H1 (cell line): ENCODE measurements at regions not wholly inside any gene's neighbourhood (a gene's known extent, or its start where the extent isn't known, plus 50 kb on each side); places are given as distances from the start of the nearest gene placed in this dataset.
"Not testable (repeated sequence)": the region's sequence is repeated elsewhere in the genome, so short reads cannot be mapped to it uniquely, and the experiment has no call there.

Source experiments
- CTCF ChIA-PET: fragments of 300-600 bp; sonication (Branson Sonifier 250); formaldehyde crosslinking; loops from one replicate; lab custom pipeline; 2021; ENCODE audit not compliant: partially characterized antibody; lab: Charles Lee
- POLR2A ChIA-PET: fragments of 300-600 bp; sonication (Branson Sonifier 250); formaldehyde crosslinking; loops from one replicate; lab custom pipeline; 2021; ENCODE audit warnings: inconsistent platforms; ENCODE audit not compliant: partially characterized antibody; lab: Charles Lee
- DNase-seq, 2 experiments: peaks; one replicate each; pipeline versions ENCODE4 v3.0.0 to v3.0.0-alpha.2; 2010 to 2022; ENCODE audit warnings: low spot score in 2 of 2, low read depth in 1 of 2, mixed read lengths in 1 of 2
- FAIRE-seq: peaks from 2 replicates; lab custom pipeline; 2011; peaks lifted over from hg19 to GRCh38; lab: Jason Lieb, UNC
- H2AFZ ChIP-seq: 2 replicates; pipeline ENCODE4 v1.8.1; 2012; ENCODE audit warnings: low read length, inconsistent platforms
- H2AK5ac ChIP-seq: 2 replicates; pipeline ENCODE4 v1.6.1; 2013; ENCODE audit warnings: low read depth, low read length
- H2BK120ac ChIP-seq: replicated peaks from 2 replicates; pipeline ENCODE3; 2013; ENCODE audit warnings: low read depth, low read length, inconsistent platforms
- H2BK12ac ChIP-seq: 2 replicates; pipeline ENCODE4 v1.6.1; 2013; ENCODE audit warnings: low read depth, low read length
- H2BK15ac ChIP-seq: 2 replicates; pipeline ENCODE4 v1.6.1; 2013; ENCODE audit warnings: low read length
- H2BK20ac ChIP-seq: 2 replicates; pipeline ENCODE4 v1.6.1; 2013; ENCODE audit warnings: low read length
- H2BK5ac ChIP-seq: 2 replicates; pipeline ENCODE4 v1.6.1; 2013; ENCODE audit warnings: low read depth, low read length
- H3K14ac ChIP-seq: 2 replicates; pipeline ENCODE4 v1.6.1; 2013; ENCODE audit warnings: inconsistent platforms; ENCODE audit not compliant: insufficient read length
- H3K18ac ChIP-seq: 2 replicates; pipeline ENCODE4 v1.6.1; 2013; ENCODE audit warnings: low read length; ENCODE audit errors: extremely low read depth
- H3K23ac ChIP-seq: 2 replicates; pipeline ENCODE4 v1.6.1; 2013; ENCODE audit warnings: inconsistent platforms; ENCODE audit not compliant: insufficient read length
- H3K23me2 ChIP-seq: 2 replicates; pipeline ENCODE4 v1.6.1; 2013; ENCODE audit warnings: low read depth, low read length
- H3K27ac ChIP-seq: 2 replicates; pipeline ENCODE4 v1.6.1; 2011; ENCODE audit warnings: low read depth, low read length, inconsistent platforms
- H3K27me3 ChIP-seq, 4 experiments: replicated peaks in 1 of 4; 1 replicate in 1 of 4; 2 replicates in 3 of 4; pipeline versions ENCODE4 v1.6.1 to v1.8.1; 2011 to 2013; ENCODE audit warnings: low read length in 3 of 4, mild to moderate bottlenecking in 3 of 4, inconsistent platforms in 2 of 4, mixed read lengths in 2 of 4, moderate library complexity in 1 of 4; ENCODE audit not compliant: control insufficient read depth in 3 of 4, insufficient read depth in 3 of 4; ENCODE audit errors: extremely low read depth in 1 of 4
- H3K36me3 ChIP-seq, 4 experiments: 2 replicates each; pipeline versions ENCODE4 v1.6.1 to v1.8.1; 2011 to 2013; ENCODE audit warnings: mild to moderate bottlenecking in 4 of 4, low read length in 3 of 4, moderate library complexity in 2 of 4, control low read depth in 1 of 4, inconsistent platforms in 1 of 4; ENCODE audit not compliant: insufficient read depth in 4 of 4, control insufficient read depth in 2 of 4
- H3K4ac ChIP-seq: replicated peaks from 2 replicates; pipeline ENCODE3; 2013; ENCODE audit warnings: low read length, low read depth, mixed read lengths, inconsistent platforms; ENCODE audit not compliant: insufficient read length
- H3K4me1 ChIP-seq, 4 experiments: replicated peaks in 1 of 4; 1 replicate in 1 of 4; 2 replicates in 3 of 4; pipeline versions ENCODE4 v1.6.1 to v1.8.1; 2011 to 2013; ENCODE audit warnings: low read length in 3 of 4, inconsistent platforms in 2 of 4, mixed read lengths in 1 of 4; ENCODE audit not compliant: insufficient read depth in 4 of 4, control insufficient read depth in 3 of 4
- H3K4me2 ChIP-seq, 2 experiments: 2 replicates each; pipeline versions ENCODE4 v1.6.1 to v1.8.1; 2011 to 2013; ENCODE audit warnings: low read depth in 2 of 2, low read length in 2 of 2, control low read depth in 1 of 2, inconsistent platforms in 1 of 2, mild to moderate bottlenecking in 1 of 2; ENCODE audit not compliant: insufficient read depth in 1 of 2
- H3K4me3 ChIP-seq, 4 experiments: fragments of 200-600, 300-600 bp in 1 of 4; sonication (generic), shearing (Covaris generic), sonication (Bioruptor Twin) in 1 of 4; 2 replicates each; pipeline versions ENCODE4 v1.5.1 to v1.8.1; 2011 to 2016; ENCODE audit warnings: low read length in 4 of 4, low read depth in 3 of 4, control low read depth in 2 of 4, inconsistent platforms in 2 of 4, mild to moderate bottlenecking in 2 of 4, mixed read lengths in 1 of 4, moderate library complexity in 1 of 4; ENCODE audit not compliant: insufficient read depth in 2 of 4; ENCODE audit errors: extremely low read depth in 1 of 4
- H3K56ac ChIP-seq: replicated peaks from 2 replicates; pipeline ENCODE3; 2013; ENCODE audit warnings: low read depth, mild to moderate bottlenecking, mixed read lengths, low read length, inconsistent platforms; ENCODE audit not compliant: insufficient read length
- H3K79me1 ChIP-seq: 2 replicates; pipeline ENCODE4 v1.6.1; 2013; ENCODE audit warnings: low read depth, low read length, control low read depth
- H3K79me2 ChIP-seq, 2 experiments: 2 replicates each; pipeline versions ENCODE4 v1.6.1 to v1.8.1; 2012 to 2013; ENCODE audit warnings: low read length in 2 of 2, mild to moderate bottlenecking in 2 of 2, inconsistent platforms in 1 of 2; ENCODE audit not compliant: insufficient read depth in 2 of 2, control insufficient read depth in 1 of 2
- H3K9ac ChIP-seq, 4 experiments: replicated peaks in 1 of 4; 1 replicate in 1 of 4; 2 replicates in 3 of 4; pipeline versions ENCODE4 v1.6.1 to v1.8.1; 2011 to 2013; ENCODE audit warnings: low read depth in 3 of 4, low read length in 3 of 4, control low read depth in 2 of 4, mild to moderate bottlenecking in 2 of 4, moderate library complexity in 2 of 4, inconsistent platforms in 1 of 4; ENCODE audit errors: extremely low read depth in 1 of 4
- H3K9me3 ChIP-seq, 2 experiments: 2 replicates each; pipeline versions ENCODE4 v1.6.1 to v1.8.1; 2012 to 2013; ENCODE audit warnings: mild to moderate bottlenecking in 2 of 2, moderate library complexity in 2 of 2, control low read depth in 1 of 2, inconsistent platforms in 1 of 2, low read depth in 1 of 2, low read length in 1 of 2, mixed read lengths in 1 of 2; ENCODE audit not compliant: insufficient read depth in 2 of 2
- H4K20me1 ChIP-seq, 2 experiments: replicated peaks in 1 of 2; 2 replicates each; pipeline versions ENCODE3 to v1.8.1; 2011 to 2013; ENCODE audit warnings: inconsistent platforms in 2 of 2, low read length in 2 of 2, mild to moderate bottlenecking in 1 of 2; ENCODE audit not compliant: insufficient read depth in 2 of 2, control insufficient read depth in 1 of 2
- H4K5ac ChIP-seq: 2 replicates; pipeline ENCODE4 v1.6.1; 2013; ENCODE audit warnings: low read length, low read depth, mixed read lengths, inconsistent platforms; ENCODE audit not compliant: insufficient read length
- H4K8ac ChIP-seq: 2 replicates; pipeline ENCODE4 v1.8.0; 2013; ENCODE audit warnings: mild to moderate bottlenecking, moderate library complexity, low read length, inconsistent platforms; ENCODE audit not compliant: insufficient read depth; ENCODE audit errors: extremely low read depth
- H4K91ac ChIP-seq: replicated peaks from 2 replicates; pipeline ENCODE3; 2013; ENCODE audit warnings: low read length, mixed read lengths, inconsistent platforms; ENCODE audit not compliant: insufficient read length
- WGBS, 2 experiments: shearing (Covaris generic) in 1 of 2; methylation state at CpG; one replicate each; pipeline versions ENCODE4 v1.1.6 to v1.1.7; 2013 to 2015; ENCODE audit warnings: low lambda C conversion rate in 2 of 2, mixed read lengths in 2 of 2, inconsistent platforms in 1 of 2, low coverage in 1 of 2, missing lambda C conversion rate in 1 of 2; ENCODE audit not compliant: insufficient replicate concordance in 2 of 2, insufficient coverage in 1 of 2, insufficient read length in 1 of 2; ENCODE audit errors: extremely low coverage in 1 of 2, missing lambda C conversion rate in 1 of 2; 5-methylcytosine and 5-hydroxymethylcytosine counted together

GRCh38 chr21:8194042-8194441 lies 2327.3 kb upstream of the TPTE start:
- H2BK15ac ChIP-seq, H3K36me3 ChIP-seq, H3K4me1 ChIP-seq, H3K27ac ChIP-seq, FAIRE-seq, H3K56ac ChIP-seq, H2AK5ac ChIP-seq, H4K91ac ChIP-seq, H2BK12ac ChIP-seq, CTCF ChIA-PET, H3K14ac ChIP-seq, H2BK5ac ChIP-seq, H3K4me3 ChIP-seq, H4K20me1 ChIP-seq, H2AFZ ChIP-seq, H3K4ac ChIP-seq, H3K27me3 ChIP-seq, H3K79me1 ChIP-seq, DNase-seq, H2BK20ac ChIP-seq, H3K9me3 ChIP-seq, H4K8ac ChIP-seq, H3K9ac ChIP-seq, H3K23ac ChIP-seq, H2BK120ac ChIP-seq, H3K79me2 ChIP-seq, H3K23me2 ChIP-seq, H4K5ac ChIP-seq, H3K4me2 ChIP-seq, H3K18ac ChIP-seq, POLR2A ChIA-PET: not testable (repeated sequence)
- WGBS, 2 experiments, result no CpG with 5 or more reads among the region's 17 CpGs

GRCh38 chr21:8197377-8198027 lies 2323.9 kb upstream of the TPTE start:
- FAIRE-seq, H3K9me3 ChIP-seq, H2AFZ ChIP-seq, H4K20me1 ChIP-seq, H3K23me2 ChIP-seq, H3K4me2 ChIP-seq, H4K8ac ChIP-seq, H3K36me3 ChIP-seq, H4K5ac ChIP-seq, H3K56ac ChIP-seq, H2BK5ac ChIP-seq, H3K27ac ChIP-seq, H2BK120ac ChIP-seq, DNase-seq, H3K9ac ChIP-seq, H3K79me2 ChIP-seq, H3K27me3 ChIP-seq, POLR2A ChIA-PET, H3K18ac ChIP-seq, H2BK20ac ChIP-seq, H3K4me3 ChIP-seq, H3K79me1 ChIP-seq, H3K4me1 ChIP-seq, H2BK12ac ChIP-seq, H3K14ac ChIP-seq, H2AK5ac ChIP-seq, CTCF ChIA-PET, H4K91ac ChIP-seq, H2BK15ac ChIP-seq, H3K4ac ChIP-seq, H3K23ac ChIP-seq: not testable (repeated sequence)
- no CpG with 5 or more reads among the region's 20 CpGs for WGBS, 2 experiments
